H1 (cell line): ENCODE measurements at regions not wholly inside any gene's neighbourhood (a gene's known extent, or its start where the extent isn't known, plus 50 kb on each side); places are given as distances from the start of the nearest gene placed in this dataset.

ENCODE experiments used
- CTCF ChIA-PET: fragments of 300-600 bp; sonication (Branson Sonifier 250); formaldehyde crosslinking; loops from one replicate; lab custom pipeline; 2021; ENCODE audit not compliant: partially characterized antibody; lab: Charles Lee
- POLR2A ChIA-PET: fragments of 300-600 bp; sonication (Branson Sonifier 250); formaldehyde crosslinking; loops from one replicate; lab custom pipeline; 2021; ENCODE audit warnings: inconsistent platforms; ENCODE audit not compliant: partially characterized antibody; lab: Charles Lee
- DNase-seq, 2 experiments: peaks; one replicate each; pipeline versions ENCODE4 v3.0.0 to v3.0.0-alpha.2; 2010 to 2022; ENCODE audit warnings: low spot score in 2 of 2, low read depth in 1 of 2, mixed read lengths in 1 of 2
- FAIRE-seq: peaks from 2 replicates; lab custom pipeline; 2011; peaks lifted over from hg19 to GRCh38; lab: Jason Lieb, UNC
- H2AFZ ChIP-seq: 2 replicates; pipeline ENCODE4 v1.8.1; 2012; ENCODE audit warnings: low read length, inconsistent platforms
- H2AK5ac ChIP-seq: 2 replicates; pipeline ENCODE4 v1.6.1; 2013; ENCODE audit warnings: low read depth, low read length
- H2BK120ac ChIP-seq: replicated peaks from 2 replicates; pipeline ENCODE3; 2013; ENCODE audit warnings: low read depth, low read length, inconsistent platforms
- H2BK12ac ChIP-seq: 2 replicates; pipeline ENCODE4 v1.6.1; 2013; ENCODE audit warnings: low read depth, low read length
- H2BK15ac ChIP-seq: 2 replicates; pipeline ENCODE4 v1.6.1; 2013; ENCODE audit warnings: low read length
- H2BK20ac ChIP-seq: 2 replicates; pipeline ENCODE4 v1.6.1; 2013; ENCODE audit warnings: low read length
- H2BK5ac ChIP-seq: 2 replicates; pipeline ENCODE4 v1.6.1; 2013; ENCODE audit warnings: low read depth, low read length
- H3K14ac ChIP-seq: 2 replicates; pipeline ENCODE4 v1.6.1; 2013; ENCODE audit warnings: inconsistent platforms; ENCODE audit not compliant: insufficient read length
- H3K18ac ChIP-seq: 2 replicates; pipeline ENCODE4 v1.6.1; 2013; ENCODE audit warnings: low read length; ENCODE audit errors: extremely low read depth
- H3K23ac ChIP-seq: 2 replicates; pipeline ENCODE4 v1.6.1; 2013; ENCODE audit warnings: inconsistent platforms; ENCODE audit not compliant: insufficient read length
- H3K23me2 ChIP-seq: 2 replicates; pipeline ENCODE4 v1.6.1; 2013; ENCODE audit warnings: low read depth, low read length
- H3K27ac ChIP-seq: 2 replicates; pipeline ENCODE4 v1.6.1; 2011; ENCODE audit warnings: low read depth, low read length, inconsistent platforms
- H3K27me3 ChIP-seq, 4 experiments: replicated peaks in 1 of 4; 1 replicate in 1 of 4; 2 replicates in 3 of 4; pipeline versions ENCODE4 v1.6.1 to v1.8.1; 2011 to 2013; ENCODE audit warnings: low read length in 3 of 4, mild to moderate bottlenecking in 3 of 4, inconsistent platforms in 2 of 4, mixed read lengths in 2 of 4, moderate library complexity in 1 of 4; ENCODE audit not compliant: control insufficient read depth in 3 of 4, insufficient read depth in 3 of 4; ENCODE audit errors: extremely low read depth in 1 of 4
- H3K36me3 ChIP-seq, 4 experiments: 2 replicates each; pipeline versions ENCODE4 v1.6.1 to v1.8.1; 2011 to 2013; ENCODE audit warnings: mild to moderate bottlenecking in 4 of 4, low read length in 3 of 4, moderate library complexity in 2 of 4, control low read depth in 1 of 4, inconsistent platforms in 1 of 4; ENCODE audit not compliant: insufficient read depth in 4 of 4, control insufficient read depth in 2 of 4
- H3K4ac ChIP-seq: replicated peaks from 2 replicates; pipeline ENCODE3; 2013; ENCODE audit warnings: low read length, low read depth, mixed read lengths, inconsistent platforms; ENCODE audit not compliant: insufficient read length
- H3K4me1 ChIP-seq, 4 experiments: replicated peaks in 1 of 4; 1 replicate in 1 of 4; 2 replicates in 3 of 4; pipeline versions ENCODE4 v1.6.1 to v1.8.1; 2011 to 2013; ENCODE audit warnings: low read length in 3 of 4, inconsistent platforms in 2 of 4, mixed read lengths in 1 of 4; ENCODE audit not compliant: insufficient read depth in 4 of 4, control insufficient read depth in 3 of 4
- H3K4me2 ChIP-seq, 2 experiments: 2 replicates each; pipeline versions ENCODE4 v1.6.1 to v1.8.1; 2011 to 2013; ENCODE audit warnings: low read depth in 2 of 2, low read length in 2 of 2, control low read depth in 1 of 2, inconsistent platforms in 1 of 2, mild to moderate bottlenecking in 1 of 2; ENCODE audit not compliant: insufficient read depth in 1 of 2
- H3K4me3 ChIP-seq, 4 experiments: fragments of 200-600, 300-600 bp in 1 of 4; sonication (generic), shearing (Covaris generic), sonication (Bioruptor Twin) in 1 of 4; 2 replicates each; pipeline versions ENCODE4 v1.5.1 to v1.8.1; 2011 to 2016; ENCODE audit warnings: low read length in 4 of 4, low read depth in 3 of 4, control low read depth in 2 of 4, inconsistent platforms in 2 of 4, mild to moderate bottlenecking in 2 of 4, mixed read lengths in 1 of 4, moderate library complexity in 1 of 4; ENCODE audit not compliant: insufficient read depth in 2 of 4; ENCODE audit errors: extremely low read depth in 1 of 4
- H3K56ac ChIP-seq: replicated peaks from 2 replicates; pipeline ENCODE3; 2013; ENCODE audit warnings: low read depth, mild to moderate bottlenecking, mixed read lengths, low read length, inconsistent platforms; ENCODE audit not compliant: insufficient read length
- H3K79me1 ChIP-seq: 2 replicates; pipeline ENCODE4 v1.6.1; 2013; ENCODE audit warnings: low read depth, low read length, control low read depth
- H3K79me2 ChIP-seq, 2 experiments: 2 replicates each; pipeline versions ENCODE4 v1.6.1 to v1.8.1; 2012 to 2013; ENCODE audit warnings: low read length in 2 of 2, mild to moderate bottlenecking in 2 of 2, inconsistent platforms in 1 of 2; ENCODE audit not compliant: insufficient read depth in 2 of 2, control insufficient read depth in 1 of 2
- H3K9ac ChIP-seq, 4 experiments: replicated peaks in 1 of 4; 1 replicate in 1 of 4; 2 replicates in 3 of 4; pipeline versions ENCODE4 v1.6.1 to v1.8.1; 2011 to 2013; ENCODE audit warnings: low read depth in 3 of 4, low read length in 3 of 4, control low read depth in 2 of 4, mild to moderate bottlenecking in 2 of 4, moderate library complexity in 2 of 4, inconsistent platforms in 1 of 4; ENCODE audit errors: extremely low read depth in 1 of 4
- H3K9me3 ChIP-seq, 2 experiments: 2 replicates each; pipeline versions ENCODE4 v1.6.1 to v1.8.1; 2012 to 2013; ENCODE audit warnings: mild to moderate bottlenecking in 2 of 2, moderate library complexity in 2 of 2, control low read depth in 1 of 2, inconsistent platforms in 1 of 2, low read depth in 1 of 2, low read length in 1 of 2, mixed read lengths in 1 of 2; ENCODE audit not compliant: insufficient read depth in 2 of 2
- H4K20me1 ChIP-seq, 2 experiments: replicated peaks in 1 of 2; 2 replicates each; pipeline versions ENCODE3 to v1.8.1; 2011 to 2013; ENCODE audit warnings: inconsistent platforms in 2 of 2, low read length in 2 of 2, mild to moderate bottlenecking in 1 of 2; ENCODE audit not compliant: insufficient read depth in 2 of 2, control insufficient read depth in 1 of 2
- H4K5ac ChIP-seq: 2 replicates; pipeline ENCODE4 v1.6.1; 2013; ENCODE audit warnings: low read length, low read depth, mixed read lengths, inconsistent platforms; ENCODE audit not compliant: insufficient read length
- H4K8ac ChIP-seq: 2 replicates; pipeline ENCODE4 v1.8.0; 2013; ENCODE audit warnings: mild to moderate bottlenecking, moderate library complexity, low read length, inconsistent platforms; ENCODE audit not compliant: insufficient read depth; ENCODE audit errors: extremely low read depth
- H4K91ac ChIP-seq: replicated peaks from 2 replicates; pipeline ENCODE3; 2013; ENCODE audit warnings: low read length, mixed read lengths, inconsistent platforms; ENCODE audit not compliant: insufficient read length
- CHD2 ChIP-seq: IDR thresholded peaks from 2 replicates; pipeline ENCODE4 v1.6.1; 2012; ENCODE audit warnings: low read length, improper control_type of control experiment
- KDM1A ChIP-seq: fragments of 200-600, 300-600 bp; sonication (generic); IDR thresholded peaks from 2 replicates; pipeline ENCODE4 v1.7.1; 2016; ENCODE audit warnings: mild to moderate bottlenecking, low read length, borderline replicate concordance
- YY1 ChIP-seq: IDR thresholded peaks from 2 replicates; pipeline ENCODE4 v1.6.1; 2011; ENCODE audit warnings: low read depth, mild to moderate bottlenecking, low read length

GRCh38 chrX:20906571-20906970, 467.6 kb upstream of the CNKSR2 start:
- Histone ChIP-seq H3K79me1 (no peaks in the 10 kb centered on the region), H3K79me2 (no peaks in the 10 kb centered on the region), H2BK5ac (no peak overlapping the region), H3K23me2 (no peaks in the 10 kb centered on the region), H3K27ac (no peak overlapping the region), H2BK20ac (no peak overlapping the region), H3K23ac (no peak overlapping the region), H4K20me1 (no peaks in the 10 kb centered on the region), H3K4me2 (no peak overlapping the region), H2AFZ (no peak overlapping the region), H2BK120ac (no peak overlapping the region), H2AK5ac (no peak overlapping the region), H3K4ac (no peak overlapping the region), H3K9ac (no peak overlapping the region), H3K14ac (no peak overlapping the region), H4K5ac (no peak overlapping the region), H3K18ac (no peak overlapping the region), H2BK15ac (no peak overlapping the region), H4K91ac (no peak overlapping the region), H3K4me1 (no peaks in the 10 kb centered on the region), H3K9me3 (no peaks in the 10 kb centered on the region), H2BK12ac (no peak overlapping the region), H4K8ac (no peak overlapping the region), H3K4me3 (no peak overlapping the region), H3K56ac (no peak overlapping the region), H3K36me3 (no peaks in the 10 kb centered on the region), H3K27me3 (no peaks in the 10 kb centered on the region)
- FAIRE-seq (no peak), DNase-seq (no peak)
- no peak for TF ChIP-seq YY1
- TF ChIP-seq KDM1A = no peak
- TF ChIP-seq CHD2 = no peak
- CTCF ChIA-PET = no interaction called here
- POLR2A ChIA-PET = no interaction called here
